Tibial nerve (tissue), 3 donors: ENCODE measurements at regions not wholly inside any gene's neighbourhood (a gene's known extent, or its start where the extent isn't known, plus 50 kb on each side); places are given as distances from the start of the nearest gene placed in this dataset.

Source experiments
- POLR2A ChIP-seq, 2 donors: fragments of 450-650 bp; IDR thresholded peaks; one replicate each; pipeline ENCODE4 v1.6.1; 2017; ENCODE audit warnings: antibody characterized with exemption in 2 of 2, mild to moderate bottlenecking in 2 of 2, moderate library complexity in 2 of 2
- TF ChIP-seq, protein P1 (sequence below), 5 experiments: fragments of 200-600 bp in 3 of 5; fragments of 450-650 bp in 2 of 5; sonication (generic) in 3 of 5; IDR thresholded peaks; one replicate each; pipeline ENCODE4 v1.5.1; 2016 to 2019; ENCODE audit warnings: antibody characterized with exemption in 5 of 5, mild to moderate bottlenecking in 3 of 5, moderate library complexity in 2 of 5

DNA sequence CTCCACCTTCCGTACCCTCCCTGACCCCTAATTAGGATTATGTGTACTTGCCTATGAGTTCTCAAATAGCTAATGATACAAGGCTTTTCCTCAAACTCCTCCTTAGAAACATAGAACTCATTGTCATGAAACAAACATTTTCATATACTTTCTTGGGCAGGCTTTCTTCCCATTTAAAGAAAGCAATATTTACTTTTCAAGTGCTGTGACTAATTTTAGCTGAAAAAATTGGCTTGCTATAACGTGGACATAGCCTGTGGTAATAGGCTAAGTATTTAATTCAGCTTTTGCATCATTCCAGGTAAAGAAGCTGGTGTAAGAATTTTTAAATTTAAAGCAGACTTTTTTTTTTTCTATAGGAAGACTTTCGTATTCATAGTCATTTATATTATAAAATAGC, 208.7 kb downstream of the SOX2 start:
- no peak for TF ChIP-seq POLR2A (IDR thresholded peaks at IDR 0.05)
- TF ChIP-seq, protein P1, sequence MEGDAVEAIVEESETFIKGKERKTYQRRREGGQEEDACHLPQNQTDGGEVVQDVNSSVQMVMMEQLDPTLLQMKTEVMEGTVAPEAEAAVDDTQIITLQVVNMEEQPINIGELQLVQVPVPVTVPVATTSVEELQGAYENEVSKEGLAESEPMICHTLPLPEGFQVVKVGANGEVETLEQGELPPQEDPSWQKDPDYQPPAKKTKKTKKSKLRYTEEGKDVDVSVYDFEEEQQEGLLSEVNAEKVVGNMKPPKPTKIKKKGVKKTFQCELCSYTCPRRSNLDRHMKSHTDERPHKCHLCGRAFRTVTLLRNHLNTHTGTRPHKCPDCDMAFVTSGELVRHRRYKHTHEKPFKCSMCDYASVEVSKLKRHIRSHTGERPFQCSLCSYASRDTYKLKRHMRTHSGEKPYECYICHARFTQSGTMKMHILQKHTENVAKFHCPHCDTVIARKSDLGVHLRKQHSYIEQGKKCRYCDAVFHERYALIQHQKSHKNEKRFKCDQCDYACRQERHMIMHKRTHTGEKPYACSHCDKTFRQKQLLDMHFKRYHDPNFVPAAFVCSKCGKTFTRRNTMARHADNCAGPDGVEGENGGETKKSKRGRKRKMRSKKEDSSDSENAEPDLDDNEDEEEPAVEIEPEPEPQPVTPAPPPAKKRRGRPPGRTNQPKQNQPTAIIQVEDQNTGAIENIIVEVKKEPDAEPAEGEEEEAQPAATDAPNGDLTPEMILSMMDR (IDR thresholded peaks at IDR 0.05) = no peak
